NCI-H345 treated with DMSO at 0.1 percent for 48 hours (cell line): ENCODE measurements at regions not wholly inside any gene's neighbourhood (a gene's known extent, or its start where the extent isn't known, plus 50 kb on each side); places are given as distances from the start of the nearest gene placed in this dataset.
"Not testable (repeated sequence)": the region's sequence is repeated elsewhere in the genome, so short reads cannot be mapped to it uniquely, and the experiment has no call there.

Experiments
- DNase-seq: peaks from one replicate; lab custom pipeline; 2025; ENCODE audit not compliant: unreplicated experiment; lab: John Stamatoyannopoulos, UW

- no peak for DNase-seq
These were observed 205.0 kb downstream of the BMP4 start for GRCh38 chr14:53751650-53752049.

DNA sequence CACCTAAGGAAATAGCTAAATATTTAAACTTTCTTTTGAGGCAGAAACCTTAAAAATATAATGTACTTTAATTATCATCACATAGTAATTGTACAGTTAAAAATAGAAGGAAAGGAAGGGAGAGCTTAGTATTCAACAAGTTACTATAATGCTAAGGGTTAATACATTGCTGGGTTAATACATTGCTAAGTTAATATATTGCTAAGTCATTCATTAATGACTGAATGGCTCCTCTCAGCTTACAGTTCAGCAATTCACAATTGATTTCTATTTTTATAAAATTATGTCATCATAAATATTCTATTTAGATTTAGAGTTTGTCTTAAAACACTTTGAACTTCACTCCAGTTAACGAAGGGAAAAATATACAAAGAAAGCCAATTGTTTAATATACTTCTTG lies 207.9 kb downstream of the BMP4 start:
- DNase-seq, result no peak

DNA sequence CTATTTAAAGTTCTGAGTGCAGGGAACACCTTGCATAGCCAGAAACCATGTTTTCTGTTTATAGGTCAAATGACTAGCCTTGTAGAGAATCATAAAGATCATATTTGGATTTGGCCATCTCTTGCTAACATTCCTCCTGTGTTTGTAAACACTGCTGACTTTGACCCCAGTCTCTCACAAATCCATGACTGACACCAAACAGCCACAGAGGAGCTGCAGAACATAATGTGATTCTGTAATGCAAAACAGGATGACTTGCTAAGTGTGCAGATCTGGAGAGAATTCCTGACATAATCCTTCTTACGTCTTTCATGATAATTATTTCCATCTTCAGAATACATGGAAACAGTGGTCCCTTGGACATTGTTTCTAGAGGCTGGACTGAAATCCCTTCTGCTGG lies 211.8 kb downstream of the BMP4 start:
- no peak for DNase-seq

- DNase-seq, result no peak
These were observed 213.3 kb downstream of the BMP4 start for GRCh38 chr14:53743371-53743770.

DNA sequence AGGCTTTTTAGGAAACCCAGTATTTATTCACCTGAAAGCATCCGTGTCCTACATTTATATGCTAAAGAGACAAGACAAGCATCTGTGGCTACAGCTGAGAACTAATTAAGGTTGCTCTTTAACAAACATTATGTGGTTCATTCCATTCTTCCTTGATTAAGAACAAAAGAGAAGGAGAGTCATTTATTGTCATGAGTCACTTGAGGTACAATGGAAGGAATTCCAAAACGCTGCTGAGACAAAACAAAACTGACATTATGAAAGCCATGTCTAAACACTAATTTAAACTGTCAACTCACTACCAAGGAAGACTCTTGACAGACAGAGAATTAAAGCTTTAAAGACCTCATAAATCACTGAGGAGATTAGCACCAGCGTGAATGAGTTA lies 214.4 kb downstream of the BMP4 start:
- no peak for DNase-seq

GRCh38 chr14:53741479-53742232 lies 215.0 kb downstream of the BMP4 start:
- no peak for DNase-seq

GRCh38 chr14:53740570-53740969 lies 216.1 kb downstream of the BMP4 start:
- DNase-seq, result no peak

DNA sequence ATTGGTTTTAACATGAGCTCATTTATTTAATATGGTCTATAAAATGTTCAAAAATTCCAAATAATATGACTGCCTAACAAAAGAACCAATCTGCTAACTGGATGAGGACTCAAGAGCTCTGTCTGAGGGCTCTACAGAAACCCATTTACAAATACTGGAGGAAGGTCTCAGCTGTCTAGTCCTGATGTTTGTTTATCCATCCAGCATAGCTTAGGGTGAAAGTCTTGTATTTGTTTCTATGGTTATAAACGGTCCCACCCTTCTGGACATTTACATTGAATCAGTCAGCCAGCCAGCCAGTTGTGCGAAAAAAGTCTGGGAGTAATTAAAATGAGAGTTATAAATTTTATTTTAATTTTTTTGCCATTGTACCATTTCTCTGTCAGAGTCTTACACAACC lies 220.7 kb downstream of the BMP4 start:
- no peak for DNase-seq

DNA sequence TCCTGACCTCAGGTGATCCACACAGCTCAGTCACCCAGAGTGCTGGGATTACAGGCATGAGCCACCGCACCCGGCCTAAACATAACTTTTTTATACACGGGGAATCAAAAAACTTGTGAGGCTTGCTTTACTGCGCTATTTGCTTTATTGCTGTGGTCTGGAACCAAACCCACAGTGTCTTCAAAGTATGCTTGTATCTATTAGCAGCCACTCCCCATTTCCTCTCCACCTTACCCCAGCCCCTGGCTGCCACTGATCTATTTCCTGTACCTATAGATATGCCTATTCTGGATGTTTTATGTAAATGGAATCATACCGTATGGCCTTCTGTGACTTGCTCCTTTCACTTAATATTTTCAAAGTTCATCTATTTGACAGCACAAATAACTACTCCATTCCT lies 233.4 kb downstream of the BMP4 start:
- no peak for DNase-seq

GRCh38 chr14:53719536-53719935 lies 237.1 kb downstream of the BMP4 start:
- DNase-seq, result no peak

DNA sequence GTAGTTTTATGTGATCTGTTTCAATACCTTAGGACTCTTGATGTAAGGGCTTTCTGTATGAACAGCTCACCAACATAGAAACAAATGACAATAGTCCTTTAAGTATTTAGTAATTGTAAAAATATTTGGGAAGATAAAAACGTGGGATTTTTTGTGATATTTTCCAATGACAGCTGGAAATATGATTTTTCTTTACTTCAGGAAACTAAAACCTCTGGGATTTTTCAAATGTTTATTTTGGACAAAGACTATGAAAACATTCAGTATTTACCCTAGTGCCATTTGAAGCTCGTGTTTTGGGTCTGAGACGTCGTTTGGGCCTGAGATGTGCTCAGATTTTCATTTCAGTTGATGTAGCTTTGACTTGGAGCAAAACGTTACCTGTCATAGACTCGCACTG lies 240.0 kb downstream of the BMP4 start:
- no peak for DNase-seq

DNA sequence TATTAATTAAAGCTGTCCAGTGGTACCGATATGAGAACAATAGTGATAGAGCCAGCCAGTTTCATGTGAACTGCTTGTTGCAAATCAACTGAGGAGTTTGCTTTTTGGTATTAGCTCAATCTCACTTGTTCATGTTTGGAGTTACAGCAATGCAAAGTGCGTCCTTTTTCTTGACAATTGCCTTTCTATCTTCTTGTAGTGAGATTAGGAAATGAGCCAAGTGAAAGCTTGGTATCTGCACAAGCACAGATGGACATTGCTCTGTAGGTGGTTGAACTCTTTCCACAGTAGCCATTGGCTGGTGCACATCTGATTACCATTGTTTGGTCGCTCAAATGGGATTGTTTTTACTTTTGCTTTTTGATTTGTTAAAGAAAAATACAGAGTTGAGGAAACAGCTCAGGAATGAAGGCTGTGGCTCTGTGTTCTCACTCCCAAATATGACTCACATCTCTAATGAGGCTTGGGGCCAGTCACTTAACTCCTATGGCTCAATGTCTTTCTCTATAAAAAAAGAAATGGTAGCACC lies 241.4 kb downstream of the BMP4 start:
- no peak for DNase-seq

- no peak for DNase-seq
These were observed 242.0 kb downstream of the BMP4 start for GRCh38 chr14:53714495-53715192.

DNA sequence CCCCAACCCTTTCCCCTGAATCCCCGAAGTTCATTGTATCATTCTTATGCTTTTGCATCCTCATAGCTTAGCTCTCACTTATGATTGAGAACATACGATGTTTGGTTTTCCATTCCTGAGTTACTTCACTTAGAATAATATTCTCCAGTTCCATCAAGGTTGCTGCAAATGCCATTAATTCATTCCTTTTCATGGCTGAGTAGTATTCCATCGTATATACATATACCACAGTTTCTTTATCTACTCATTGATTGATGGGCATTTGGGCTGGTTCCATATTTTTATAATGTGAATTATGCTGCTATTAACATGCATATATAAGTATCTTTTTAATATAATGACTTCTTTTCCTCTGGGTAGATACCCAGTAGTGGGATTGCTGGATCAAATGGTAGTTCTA lies 243.7 kb downstream of the BMP4 start:
- not testable (repeated sequence) for DNase-seq

GRCh38 chr14:53711205-53711604 lies 245.4 kb downstream of the BMP4 start:
- no peak for DNase-seq

DNA sequence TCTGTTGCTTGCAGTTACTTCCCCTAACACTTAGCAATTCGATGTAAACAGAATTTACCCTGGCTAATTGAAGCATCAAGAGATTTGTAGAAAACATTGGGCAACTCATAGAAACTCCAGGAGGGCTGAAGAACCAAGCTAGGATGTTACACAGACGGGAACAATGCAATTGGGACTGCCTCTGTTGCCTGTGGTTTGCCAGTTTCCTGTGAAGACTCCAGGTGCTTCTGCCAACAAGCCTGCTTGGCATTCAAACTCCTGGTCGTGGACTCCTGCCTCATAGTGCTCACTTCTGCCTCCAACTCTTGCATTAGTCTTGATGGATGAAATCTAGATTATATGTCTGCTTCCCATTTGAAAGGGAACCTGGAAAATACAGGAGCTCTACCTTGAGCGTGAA lies 246.0 kb downstream of the BMP4 start:
- no peak for DNase-seq

DNA sequence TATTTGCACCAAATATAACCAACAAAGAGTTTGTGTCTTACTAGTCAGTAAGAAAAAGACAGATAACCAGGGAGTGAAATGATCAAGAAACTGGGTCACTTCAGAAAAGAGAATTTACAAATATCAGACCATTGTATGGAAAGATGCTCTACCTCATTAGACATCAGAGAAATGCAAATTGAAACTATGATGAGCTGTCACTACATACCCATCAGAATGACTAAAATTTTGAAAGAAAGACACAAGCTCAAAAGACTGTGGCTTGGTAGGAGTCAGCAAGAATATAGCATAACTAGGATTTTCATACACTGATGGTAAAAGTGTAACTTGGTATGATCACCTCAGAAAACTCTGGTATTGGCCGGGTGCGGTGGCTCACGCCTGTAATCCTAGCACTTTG lies 247.2 kb downstream of the BMP4 start:
- no peak for DNase-seq

- no peak for DNase-seq
These were observed 253.2 kb downstream of the BMP4 start for GRCh38 chr14:53703457-53703856.

DNA sequence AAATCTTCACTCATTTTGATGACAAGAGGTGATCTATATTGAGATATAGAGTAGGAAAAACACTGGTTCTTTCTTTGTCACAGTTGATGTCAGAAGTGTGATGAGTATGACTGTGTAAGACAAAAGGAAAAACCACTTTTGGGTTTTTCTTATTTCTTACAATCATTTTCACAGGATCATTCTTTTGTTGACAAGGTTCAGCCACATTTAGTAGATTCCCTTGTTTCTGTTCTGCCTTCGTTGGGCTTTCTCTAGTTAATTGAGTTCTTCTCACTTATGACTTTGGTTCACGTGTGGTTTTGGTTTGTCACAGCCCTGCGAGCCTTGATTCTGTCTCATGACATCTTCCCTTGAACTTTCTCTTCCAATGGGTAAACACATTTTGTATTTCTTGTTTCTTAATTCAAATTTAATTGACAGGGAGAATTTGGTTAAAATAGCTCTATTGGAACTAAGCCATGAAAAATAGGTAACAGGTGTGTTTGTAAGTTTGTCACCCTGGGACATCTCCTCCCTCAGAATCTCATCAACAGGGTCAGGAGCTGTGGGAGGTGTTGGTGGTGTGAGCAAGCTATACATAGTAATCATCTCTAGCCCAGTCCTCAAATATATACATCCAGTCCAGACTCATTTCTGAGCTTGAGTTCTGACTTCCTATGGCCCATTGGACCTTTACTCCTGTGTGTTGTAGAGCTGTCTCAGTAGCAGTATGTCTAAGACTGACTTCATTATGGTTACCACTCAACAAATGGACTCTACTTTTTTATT lies 255.3 kb downstream of the BMP4 start:
- no peak for DNase-seq

DNA sequence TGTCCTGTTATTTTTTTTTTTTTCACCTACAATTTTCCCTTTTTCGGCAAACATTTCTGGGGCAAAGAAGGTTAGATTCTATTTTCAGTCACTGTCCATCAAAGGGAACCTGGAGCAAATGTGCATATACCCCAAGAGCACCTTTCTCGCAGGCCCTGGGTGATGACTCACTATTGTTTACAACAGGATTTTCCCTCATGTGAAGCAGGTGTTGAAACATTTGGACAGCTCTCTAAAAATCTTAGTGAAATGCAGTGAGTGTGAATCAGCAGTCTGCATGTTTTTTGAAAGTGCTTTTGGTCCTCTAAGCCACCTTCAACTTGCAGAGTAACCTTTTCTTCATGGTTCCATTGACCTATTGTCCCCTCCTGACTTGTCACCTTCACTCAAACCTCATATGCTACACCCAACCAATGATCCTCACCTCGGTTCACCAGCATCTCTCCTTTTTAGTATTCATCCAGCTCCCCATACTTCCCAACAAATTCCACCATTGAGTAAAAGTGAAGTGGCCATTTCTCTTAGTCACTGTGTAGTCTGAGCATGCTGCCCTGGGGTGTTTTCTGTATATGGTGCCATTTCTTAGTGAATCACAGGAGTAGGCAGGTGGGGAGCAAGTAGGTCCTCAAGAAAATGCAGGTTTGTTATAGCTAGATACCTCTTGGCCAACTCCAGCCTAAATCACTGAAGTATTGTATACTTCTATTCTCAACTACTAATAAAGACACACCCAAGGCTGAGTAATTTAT lies 260.2 kb downstream of the BMP4 start:
- peak; percentile 51 for DNase-seq

DNA sequence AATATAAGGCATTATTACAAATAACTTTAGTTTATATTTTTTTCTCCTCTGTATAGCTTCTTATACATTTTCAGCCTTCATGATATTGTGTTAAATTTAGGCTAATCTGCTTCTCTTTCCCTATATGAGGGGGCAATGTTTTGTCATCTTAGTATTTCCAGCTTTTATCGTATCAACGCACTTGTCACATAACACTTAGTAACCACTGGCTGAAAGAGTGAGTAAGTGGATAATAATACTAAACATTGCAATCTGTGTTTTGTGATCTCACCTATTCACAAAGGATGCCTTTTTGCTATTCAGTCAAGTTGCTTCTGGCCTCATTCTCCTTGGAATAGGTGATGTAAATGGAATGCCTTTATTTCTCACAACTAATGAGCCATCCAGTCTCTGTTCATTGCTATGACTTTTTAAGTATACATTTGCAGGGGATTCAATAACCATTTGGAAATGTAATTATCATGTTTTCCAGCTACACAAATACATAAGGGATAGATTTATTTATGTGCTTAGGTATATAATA lies 260.9 kb downstream of the BMP4 start:
- peak; percentile 44 for DNase-seq
